ENCODE measurements at regions not wholly inside any gene's neighbourhood (a gene's known extent, or its start where the extent isn't known, plus 50 kb on each side); places are given as distances from the start of the nearest gene placed in this dataset.
"Not testable (repeated sequence)": the region's sequence is repeated elsewhere in the genome, so short reads cannot be mapped to it uniquely, and the experiment has no call there.

GRCh38 chr2:113818382-113818951 is 62.0 kb upstream of the SLC35F5 start:
- TF ChIP-seq FOXK2 (IDR thresholded peaks at IDR 0.05) = no peak
- no peak for TF ChIP-seq SP1 (IDR thresholded peaks at IDR 0.05)
- no peak for TF ChIP-seq NFRKB (IDR thresholded peaks at IDR 0.05)
- TF ChIP-seq ARNT (IDR thresholded peaks at IDR 0.05) = no peak
- POLR2A ChIA-PET = interaction anchor here (0.9 to 4.0 kb wide), 4 partner anchors 11 to 111 kb away, joined by 3 to 24 read pairs (median 8); partner anchors contain the start of genes ACTR3 and SLC35F5
- CTCF ChIA-PET = interaction anchor here (0.6 kb wide), 1 partner anchor 68 kb away, joined by 3 read pairs; no protein-coding TSS in a partner anchor
- DNase-seq (ENCODE audit: extremely low spot score) = peak; percentile 39

GRCh38 chr2:113813396-113813795 is 57.0 kb upstream of the SLC35F5 start:
- POLR2A ChIA-PET; CTCF ChIA-PET; DNase-seq (ENCODE audit: extremely low spot score): not testable (repeated sequence)

- CTCF ChIA-PET = no interaction called here
- TF ChIP-seq PKNOX1 (IDR thresholded peaks at IDR 0.05) (no peak), ELF4 (IDR thresholded peaks at IDR 0.05) (no peak), ARNT (IDR thresholded peaks at IDR 0.05) (no peak), BHLHE40 (IDR thresholded peaks at IDR 0.05; ENCODE audit: borderline replicate concordance) (no peak), TARDBP (IDR thresholded peaks at IDR 0.05) (no peak), SUZ12 (IDR thresholded peaks at IDR 0.05) (no peak), L3MBTL2 (conservative IDR thresholded peaks at IDR 0.05) (no peak), FOXM1 (IDR thresholded peaks at IDR 0.05; ENCODE audit: borderline replicate concordance) (no peak), FOXK2 (IDR thresholded peaks at IDR 0.05) (no peak), ZNF384 (IDR thresholded peaks at IDR 0.05) (no peak), FOXA1 (IDR thresholded peaks at IDR 0.05) (no peak)
- no peak for DNase-seq (ENCODE audit: extremely low spot score)
- POLR2A ChIA-PET = no interaction called here
Observed at GRCh38 chr2:113812204-113812603, 55.8 kb upstream of the SLC35F5 start.

- TF ChIP-seq SUZ12 (IDR thresholded peaks at IDR 0.05) (no peak), L3MBTL2 (conservative IDR thresholded peaks at IDR 0.05) (no peak), ELF4 (IDR thresholded peaks at IDR 0.05) (no peak), ARNT (IDR thresholded peaks at IDR 0.05) (no peak), SP1 (IDR thresholded peaks at IDR 0.05) (no peak), ZNF384 (IDR thresholded peaks at IDR 0.05) (no peak), HDGF (IDR thresholded peaks at IDR 0.05; ENCODE audit: borderline replicate concordance) (no peak), LEF1 (IDR thresholded peaks at IDR 0.05; ENCODE audit: borderline replicate concordance) (no peak), PKNOX1 (IDR thresholded peaks at IDR 0.05) (no peak), FOXA1 (IDR thresholded peaks at IDR 0.05) (no peak), CTBP1 (IDR thresholded peaks at IDR 0.05; ENCODE audit: borderline replicate concordance) (no peak), BHLHE40 (IDR thresholded peaks at IDR 0.05; ENCODE audit: borderline replicate concordance) (no peak), TARDBP (IDR thresholded peaks at IDR 0.05) (no peak), NFRKB (IDR thresholded peaks at IDR 0.05) (no peak), FOXM1 (IDR thresholded peaks at IDR 0.05; ENCODE audit: borderline replicate concordance) (no peak), FOXK2 (IDR thresholded peaks at IDR 0.05) (no peak)
- DNase-seq (ENCODE audit: extremely low spot score) = no peak
- POLR2A ChIA-PET = interaction anchor here (1.6 kb wide), 1 partner anchor 53 kb away, joined by 6 read pairs; the partner anchor contains the start of gene SLC35F5
- CTCF ChIA-PET = interaction anchor here (0.6 kb wide), 1 partner anchor 169 kb away, joined by 3 read pairs; no protein-coding TSS in a partner anchor
Observed at GRCh38 chr2:113809076-113809736, 52.8 kb upstream of the SLC35F5 start.

- ChIA-PET CTCF (no interaction called here), POLR2A (no interaction called here)
Observed at GRCh38 chr2:113807721-113808120, 51.3 kb upstream of the SLC35F5 start.

GRCh38 chr2:113806217-113806913 is 49.9 kb upstream of the SLC35F5 start:
- no peak for DNase-seq (ENCODE audit: extremely low spot score)
- POLR2A ChIA-PET = no interaction called here
- TF ChIP-seq CTBP1 (IDR thresholded peaks at IDR 0.05; ENCODE audit: borderline replicate concordance) (no peak), ELF4 (IDR thresholded peaks at IDR 0.05) (no peak), BHLHE40 (IDR thresholded peaks at IDR 0.05; ENCODE audit: borderline replicate concordance) (no peak)
- CTCF ChIA-PET = no interaction called here

More at GRCh38 chr2:113807721-113808120, 51.3 kb upstream of the SLC35F5 start:
- DNase-seq (ENCODE audit: extremely low spot score) = no peak
- no peak for TF ChIP-seq HDGF (IDR thresholded peaks at IDR 0.05; ENCODE audit: borderline replicate concordance)
- no peak for TF ChIP-seq CTBP1 (IDR thresholded peaks at IDR 0.05; ENCODE audit: borderline replicate concordance)
- no peak for TF ChIP-seq FOXM1 (IDR thresholded peaks at IDR 0.05; ENCODE audit: borderline replicate concordance)

Measured in HEK293T (cell line).